GM04503 (cell line): ENCODE measurements at regions not wholly inside any gene's neighbourhood (a gene's known extent, or its start where the extent isn't known, plus 50 kb on each side); places are given as distances from the start of the nearest gene placed in this dataset.

ENCODE experiments used
- DNase-seq: peaks from one replicate; pipeline ENCODE4 v3.0.0-alpha.2; 2012; ENCODE audit warnings: low read depth

DNA sequence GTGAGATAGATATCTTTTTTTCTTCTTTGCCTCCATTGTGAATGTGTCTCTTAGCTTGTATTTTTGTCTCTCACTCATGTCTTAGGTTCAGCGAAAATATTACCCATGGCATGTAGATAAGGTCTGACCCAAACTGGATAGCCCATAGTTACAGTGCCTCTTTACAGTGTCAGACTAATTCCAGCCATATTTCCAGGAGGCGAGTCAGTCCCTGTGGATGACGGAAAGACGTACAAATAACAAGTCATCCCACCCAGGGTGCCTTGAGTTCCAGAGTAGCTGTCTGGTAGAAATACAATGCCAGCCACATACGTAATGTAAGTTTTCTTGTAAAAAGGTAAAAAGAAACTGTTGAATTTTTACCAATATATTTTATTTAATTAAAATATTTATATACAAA is 157.3 kb downstream of the ZNF281 start:
- DNase-seq = no peak

DNA sequence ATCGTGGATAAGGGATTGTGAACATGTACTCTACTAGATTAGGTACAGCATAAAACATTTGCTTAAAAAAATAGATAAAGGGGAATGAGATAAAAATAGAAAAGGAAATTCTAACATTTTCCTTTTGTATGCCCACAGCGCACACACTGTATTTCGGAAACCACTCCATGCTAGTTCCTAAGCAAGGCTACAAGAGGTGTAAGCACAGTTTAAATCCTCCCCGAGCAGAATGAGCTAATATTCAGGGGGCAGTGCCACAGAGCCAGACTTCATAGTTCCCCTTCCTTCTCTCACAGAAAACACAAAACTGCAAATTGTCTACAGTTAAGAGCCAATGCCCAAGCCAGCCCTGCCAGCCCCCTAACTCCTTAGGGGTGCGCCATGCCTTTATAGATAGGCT is 159.4 kb downstream of the ZNF281 start:
- DNase-seq = no peak

DNA sequence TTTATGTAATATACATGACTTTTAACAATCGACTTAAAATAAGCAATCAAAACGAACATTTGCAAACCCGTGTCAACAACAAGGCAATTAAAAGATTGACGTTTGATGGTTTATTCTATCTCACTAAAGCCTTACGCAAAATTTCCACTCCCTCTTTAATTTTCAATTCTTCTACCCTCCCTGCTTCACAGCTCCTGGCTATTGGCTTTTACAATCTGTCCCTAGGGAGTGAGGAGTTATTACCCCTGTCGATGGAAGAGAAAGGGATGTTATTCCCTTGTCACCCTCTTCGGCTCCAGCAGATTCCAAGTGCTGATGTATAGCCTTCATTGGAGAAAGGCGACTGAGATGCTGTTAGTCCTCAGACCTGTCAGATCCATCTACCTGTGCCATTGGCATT is 161.3 kb downstream of the ZNF281 start:
- DNase-seq = no peak

DNA sequence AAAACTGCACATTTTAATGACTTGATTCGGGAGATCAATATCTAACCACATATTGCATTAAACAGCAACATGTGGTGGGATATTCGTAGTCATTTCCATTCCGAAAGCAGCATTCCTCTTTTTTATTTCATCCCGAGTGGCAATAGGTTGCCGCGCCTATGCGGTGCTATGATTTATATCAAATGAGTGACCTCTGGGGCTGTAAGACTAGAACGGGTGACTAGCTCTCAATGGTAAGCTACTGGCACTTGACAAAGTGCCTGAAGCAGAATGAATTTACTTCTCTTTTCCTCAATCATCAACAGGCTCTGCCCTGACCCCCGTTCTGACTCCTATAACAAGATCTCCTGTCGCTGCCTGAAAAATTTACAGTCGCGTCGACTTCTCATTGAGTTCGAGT is 162.3 kb downstream of the ZNF281 start:
- DNase-seq = no peak

DNA sequence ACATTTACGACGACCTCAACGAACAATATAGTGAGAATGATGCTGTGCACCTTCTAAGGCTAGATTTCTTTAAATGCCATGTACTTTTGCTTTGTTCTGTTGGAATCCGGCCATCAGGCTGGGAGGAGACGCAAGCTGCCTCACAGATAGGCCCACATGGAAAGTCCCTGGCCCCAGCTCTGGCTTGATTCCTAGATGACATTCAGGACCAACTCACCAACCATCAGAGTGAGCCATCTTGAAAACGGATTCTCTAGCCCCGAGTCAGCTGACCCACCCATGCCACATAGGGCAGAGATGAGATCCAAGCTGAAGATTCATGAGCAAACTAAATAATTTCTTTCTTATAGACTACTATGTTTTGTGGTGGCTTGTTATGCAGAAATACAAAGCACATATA is 164.4 kb downstream of the ZNF281 start:
- DNase-seq = no peak

DNA sequence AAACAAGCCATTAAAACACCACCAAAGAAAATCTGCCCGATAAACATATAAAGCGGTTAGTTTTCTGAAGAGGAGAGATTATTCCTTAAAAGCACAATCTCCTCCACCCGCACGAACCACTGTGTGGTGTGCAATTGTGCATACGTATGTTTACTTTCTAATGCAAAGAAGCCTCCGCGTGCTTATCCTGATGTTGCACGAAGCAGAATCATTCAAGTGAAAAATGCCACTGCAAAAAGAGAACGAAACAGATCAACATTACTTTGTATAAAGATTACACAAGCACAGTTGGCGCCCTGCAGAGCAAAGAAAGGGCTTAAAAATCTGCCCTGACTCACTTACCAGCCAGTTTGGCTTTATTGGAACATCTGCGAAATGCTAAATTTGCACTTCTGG is 166.8 kb downstream of the ZNF281 start:
- no peak for DNase-seq

DNA sequence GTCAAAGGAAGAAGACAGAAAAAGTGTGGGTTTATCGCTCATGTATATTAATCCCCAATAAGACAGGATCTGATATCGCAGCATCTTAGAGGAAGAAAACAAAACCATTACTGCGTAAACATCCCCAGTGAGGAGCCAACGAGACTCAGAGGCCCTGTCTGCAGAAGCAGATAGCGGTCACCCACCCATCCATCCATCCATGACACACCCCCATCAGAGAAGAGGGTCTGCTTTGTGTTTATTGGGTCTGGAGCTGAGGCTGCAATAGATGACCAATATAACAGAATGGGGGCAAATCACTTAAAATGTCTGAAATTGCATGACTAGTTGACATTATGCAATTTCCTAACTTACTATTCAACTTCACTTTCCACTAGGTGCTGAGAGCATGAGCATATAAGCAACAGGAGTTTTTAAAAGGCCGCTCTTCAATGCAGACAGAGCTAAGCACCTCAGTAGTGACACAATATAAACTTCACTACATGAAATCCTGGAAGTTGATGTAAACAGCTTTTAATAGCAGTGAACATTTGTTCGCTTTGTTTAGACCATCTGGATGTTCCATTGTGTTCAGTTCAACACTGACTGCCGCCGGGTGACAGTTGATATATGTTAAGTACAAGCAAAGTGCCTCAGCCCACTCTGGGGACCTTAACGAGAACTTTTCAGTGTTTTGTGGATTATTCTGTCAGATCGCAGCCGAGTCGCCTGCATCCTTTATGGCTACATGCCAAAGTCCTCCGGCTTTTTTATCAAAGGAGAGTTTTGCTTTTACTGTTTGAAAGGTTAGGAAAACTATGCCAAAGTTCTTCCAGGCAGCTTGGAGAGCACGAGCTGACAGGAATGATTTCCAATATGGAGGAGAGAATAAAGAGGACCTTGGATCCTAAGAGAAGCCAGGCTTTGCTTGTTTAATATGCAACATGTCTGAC is 167.5 kb downstream of the ZNF281 start:
- DNase-seq = no peak

DNA sequence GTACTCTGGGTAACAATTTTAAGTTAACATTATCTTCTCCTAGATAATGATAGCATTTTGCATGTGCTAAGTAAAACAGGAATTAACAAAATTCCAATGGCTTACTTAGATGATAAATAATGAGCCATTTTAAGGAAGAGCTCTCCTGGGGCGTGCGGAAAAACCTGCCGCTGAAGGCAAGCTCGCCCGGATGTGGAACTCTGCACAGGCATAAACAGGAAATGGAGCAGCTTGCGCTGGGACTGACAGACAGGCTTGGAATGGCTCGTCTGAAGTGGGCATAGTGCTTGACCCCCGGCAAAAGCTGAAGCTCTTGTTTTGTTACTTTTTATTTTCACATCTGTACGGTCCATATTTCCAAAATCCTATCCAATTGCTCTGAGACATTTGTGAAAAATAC is 169.2 kb downstream of the ZNF281 start:
- no peak for DNase-seq

DNA sequence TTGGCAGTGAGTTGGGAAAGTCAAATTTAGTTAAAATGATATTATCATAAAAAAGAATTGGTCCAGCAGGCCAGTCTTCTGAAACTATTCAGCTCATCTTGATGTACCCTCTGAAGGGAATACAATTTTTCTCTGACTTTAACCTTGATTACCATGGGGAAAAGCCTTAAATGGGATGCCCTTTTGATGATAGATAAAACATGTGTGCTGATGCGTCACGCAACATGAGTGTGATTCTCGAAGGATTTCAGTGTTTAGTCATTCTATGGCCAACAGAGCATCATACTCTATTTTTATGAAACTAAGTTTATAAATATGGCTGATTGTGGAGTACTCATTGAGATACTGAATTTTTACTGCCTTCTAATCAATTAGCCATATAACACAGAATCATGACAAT is 171.5 kb downstream of the ZNF281 start:
- no peak for DNase-seq

DNA sequence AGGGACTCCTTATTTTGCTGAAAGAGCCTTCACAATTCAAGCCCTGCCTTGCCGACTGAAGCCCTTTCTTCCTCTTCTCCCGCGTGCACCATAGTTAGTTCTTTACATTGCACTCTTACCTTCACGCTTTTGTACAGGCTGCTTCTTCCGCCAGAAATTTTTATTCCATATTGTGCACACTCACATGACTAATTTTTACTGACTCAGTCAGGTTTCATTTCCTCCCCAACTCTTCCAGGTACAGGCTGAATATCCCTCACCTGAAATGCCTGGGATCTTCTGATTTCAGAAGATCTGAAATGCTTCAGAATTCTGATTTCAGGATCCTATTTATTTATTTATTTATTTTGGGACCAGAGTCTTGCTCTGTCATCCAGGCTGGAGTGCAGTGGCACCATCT is 172.8 kb downstream of the ZNF281 start:
- no peak for DNase-seq

DNA sequence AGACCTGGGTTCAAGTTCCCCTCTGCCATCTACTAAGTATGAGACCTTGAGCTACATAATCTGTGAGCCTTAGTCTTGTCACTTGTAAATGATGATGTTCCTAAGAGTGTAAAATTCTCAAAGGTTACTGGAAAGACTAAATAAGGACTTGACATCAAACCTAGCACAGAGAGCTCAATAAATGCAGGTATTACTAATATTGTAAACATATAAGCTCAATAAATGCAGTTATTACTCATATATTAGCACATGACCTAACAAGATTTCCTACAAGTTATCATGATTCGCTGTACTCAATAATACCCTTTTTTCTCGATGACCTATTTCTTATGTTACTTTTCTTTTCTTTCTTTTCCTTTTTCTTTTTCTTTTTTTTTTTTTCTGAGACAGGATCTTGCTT is 174.9 kb downstream of the ZNF281 start:
- DNase-seq = no peak

DNA sequence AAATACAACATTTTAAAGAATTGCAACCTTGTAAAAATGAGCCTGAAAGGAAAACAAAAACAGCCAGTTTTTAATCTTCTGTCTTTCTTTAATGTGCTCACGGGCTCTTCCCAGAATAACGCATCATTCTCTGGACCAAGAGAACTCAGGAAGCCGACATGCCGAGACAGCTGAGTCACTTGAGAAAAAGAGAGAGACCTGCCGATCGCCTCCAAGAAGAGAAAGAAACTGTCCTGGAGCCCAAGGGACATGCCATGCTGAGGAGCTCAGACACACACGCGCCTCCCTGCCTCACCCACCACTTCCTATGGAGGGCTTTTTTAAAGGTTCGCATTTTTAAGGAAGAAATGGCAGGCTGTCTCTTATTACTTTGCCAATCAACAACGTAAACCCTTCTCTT is 176.4 kb downstream of the ZNF281 start:
- DNase-seq = no peak

DNA sequence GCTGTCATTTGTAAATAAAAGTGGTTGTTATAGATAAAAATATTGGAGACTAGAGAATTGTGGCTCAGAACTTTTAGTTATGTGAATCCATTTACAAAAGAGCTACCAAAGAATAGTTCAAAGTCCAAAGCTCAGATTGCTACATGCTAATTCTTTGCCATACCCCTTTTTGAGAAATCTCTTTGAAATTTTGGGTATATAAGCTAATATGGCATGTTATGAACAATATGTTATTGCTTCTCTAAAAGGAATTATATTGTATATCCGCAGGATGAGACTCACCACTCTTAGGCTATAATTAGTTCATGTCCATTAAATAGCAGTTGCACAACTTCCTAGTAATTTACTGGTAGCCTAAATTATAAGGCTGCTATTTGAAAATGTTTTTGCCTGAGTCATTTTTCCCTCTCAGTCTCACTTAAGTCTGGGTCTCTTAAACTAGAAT is 178.0 kb downstream of the ZNF281 start:
- DNase-seq = peak; percentile 51

DNA sequence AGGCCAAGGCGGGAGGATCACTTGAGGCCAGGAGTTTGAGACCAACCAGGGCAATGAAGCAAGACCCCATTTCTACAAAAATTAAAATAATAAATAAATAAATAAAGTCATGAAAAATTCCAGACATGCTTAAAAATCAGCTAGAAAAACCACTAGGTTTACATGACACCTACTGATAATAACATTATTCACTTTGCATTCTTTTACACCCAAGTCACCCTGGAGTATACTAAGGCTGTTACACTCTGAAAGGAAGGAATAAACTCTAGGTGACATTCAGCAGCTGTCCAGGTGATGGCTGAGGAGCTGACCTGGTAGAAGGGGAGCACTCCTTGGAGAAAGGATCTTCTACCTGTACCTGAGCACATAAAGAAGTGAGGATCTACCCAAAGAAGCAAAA is 179.2 kb downstream of the ZNF281 start:
- DNase-seq = no peak

DNA sequence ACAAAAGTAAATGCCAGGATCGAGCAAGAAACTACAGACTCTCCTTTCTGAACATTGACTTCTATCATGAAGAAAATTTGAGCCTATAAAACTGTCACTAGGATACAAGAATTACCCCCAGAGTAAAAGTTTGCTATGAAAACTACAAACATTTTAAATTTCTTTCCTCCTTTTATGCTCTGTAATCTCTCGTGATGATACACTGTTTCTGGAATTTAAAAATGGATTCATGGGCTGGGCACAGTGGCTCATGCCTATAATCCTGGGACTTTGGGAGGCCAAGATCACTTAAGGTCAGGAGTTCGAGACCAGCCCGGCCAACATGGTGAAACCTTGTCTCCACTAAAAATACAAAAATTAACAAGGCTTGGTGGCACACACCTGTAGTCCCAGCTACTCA is 181.3 kb downstream of the ZNF281 start:
- no peak for DNase-seq

DNA sequence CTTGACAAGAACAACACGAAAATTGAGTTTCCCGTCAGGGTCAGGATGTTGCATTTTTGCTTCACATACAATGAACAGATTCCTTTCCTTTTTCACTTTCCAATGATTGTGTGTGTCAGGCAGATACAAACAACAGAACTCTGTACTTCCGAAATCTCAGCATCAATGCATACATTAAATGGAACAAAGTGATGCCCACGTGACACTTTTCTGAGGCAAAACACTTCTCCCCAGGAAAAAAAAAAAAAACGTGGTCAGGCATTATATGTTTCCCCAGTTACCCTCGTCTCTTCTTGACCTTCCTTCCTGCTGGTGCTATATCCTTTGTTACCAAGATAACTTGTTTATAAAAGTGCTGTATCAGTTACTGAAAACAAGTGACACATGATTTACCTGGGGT is 181.8 kb downstream of the ZNF281 start:
- no peak for DNase-seq
